Neutrophil (primary cell): ENCODE measurements at regions not wholly inside any gene's neighbourhood (a gene's known extent, or its start where the extent isn't known, plus 50 kb on each side); places are given as distances from the start of the nearest gene placed in this dataset.
"Not testable (repeated sequence)": the region's sequence is repeated elsewhere in the genome, so short reads cannot be mapped to it uniquely, and the experiment has no call there.

ENCODE experiments used
- H3K27ac ChIP-seq: fragments of 200-600 bp; sonication (generic); 2 replicates; pipeline ENCODE4 v1.5.1; 2016; ENCODE audit warnings: mild to moderate bottlenecking, moderate library complexity
- H3K27me3 ChIP-seq: fragments of 200-600 bp; sonication (generic); 2 replicates; pipeline ENCODE4 v1.6.0; 2016; ENCODE audit warnings: mild to moderate bottlenecking
- H3K36me3 ChIP-seq: fragments of 200-600 bp; sonication (generic); 2 replicates; pipeline ENCODE4 v1.5.1; 2017
- H3K4me1 ChIP-seq, 2 experiments: fragments of 200-600 bp in 1 of 2; sonication (generic) in 1 of 2; 1 replicate in 1 of 2; 2 replicates in 1 of 2; pipeline versions ENCODE4 v1.5.1 to v1.6.1; 2013 to 2016; ENCODE audit warnings: low read depth in 1 of 2, low read length in 1 of 2, mild to moderate bottlenecking in 1 of 2, moderate library complexity in 1 of 2; ENCODE audit not compliant: control insufficient read depth in 1 of 2, insufficient read depth in 1 of 2
- H3K4me3 ChIP-seq, 2 experiments: fragments of 200-600 bp in 1 of 2; sonication (generic) in 1 of 2; 1 replicate in 1 of 2; 2 replicates in 1 of 2; pipeline ENCODE4 v1.5.1; 2013 to 2016; ENCODE audit warnings: low read depth in 1 of 2, low read length in 1 of 2, mild to moderate bottlenecking in 1 of 2, moderate library complexity in 1 of 2
- H3K9me3 ChIP-seq: fragments of 200-600 bp; sonication (generic); 2 replicates; pipeline ENCODE4 v1.5.1; 2016
- CTCF ChIP-seq: fragments of 200-600 bp; sonication (generic); IDR thresholded peaks from 2 replicates; pipeline ENCODE4 v1.5.1; 2016; ENCODE audit warnings: antibody characterized with exemption

DNA sequence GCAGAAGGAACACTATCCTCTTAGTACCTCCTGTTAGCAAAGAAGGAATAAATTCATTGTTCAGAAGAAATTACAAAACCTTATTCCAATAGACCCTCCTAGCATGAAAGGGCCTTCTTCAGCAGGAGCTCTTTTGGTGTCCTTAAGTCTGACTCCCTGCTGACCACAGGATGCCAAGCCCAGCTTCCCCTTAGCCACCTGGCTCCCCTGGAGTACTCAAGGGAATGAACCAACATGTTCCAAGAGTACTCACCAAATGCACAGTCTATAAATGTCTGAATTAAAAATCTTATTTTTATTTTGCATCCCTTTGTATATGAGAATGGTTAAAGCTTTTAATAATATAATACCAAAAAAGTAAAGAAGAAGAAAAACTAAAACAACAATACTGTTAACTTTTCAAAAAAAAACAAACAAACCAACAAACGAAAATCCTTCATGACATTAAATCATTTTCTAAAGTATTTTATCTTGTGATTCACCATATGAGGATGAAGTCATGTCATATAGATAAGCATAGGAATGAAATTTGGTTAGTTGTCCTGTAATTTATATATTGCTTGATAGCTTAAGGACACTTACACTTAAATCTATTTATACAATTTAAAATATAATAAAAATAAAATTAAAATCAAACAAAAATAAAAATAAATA lies 1355.1 kb downstream of the HACE1 start:
- Histone ChIP-seq H3K4me3 (no peak overlapping the region), H3K9me3 (peaks cover 3% of the 10 kb centered on the region), H3K27me3 (no peaks in the 10 kb centered on the region), H3K27ac (no peak overlapping the region), H3K36me3 (no peaks in the 10 kb centered on the region), H3K4me1 (no peaks in the 10 kb centered on the region)
- no peak for TF ChIP-seq CTCF

GRCh38 chr6:103496588-103496987 lies 1363.1 kb downstream of the HACE1 start:
- H3K36me3 ChIP-seq, H3K27me3 ChIP-seq, H3K27ac ChIP-seq, H3K9me3 ChIP-seq, H3K4me1 ChIP-seq, H3K4me3 ChIP-seq: not testable (repeated sequence)

GRCh38 chr6:103456652-103457051 lies 1403.1 kb downstream of the HACE1 start:
- Histone ChIP-seq H3K4me3 (no peak overlapping the region), H3K36me3 (no peaks in the 10 kb centered on the region), H3K4me1 (no peaks in the 10 kb centered on the region), H3K9me3 (no peaks in the 10 kb centered on the region), H3K27me3 (no peaks in the 10 kb centered on the region), H3K27ac (no peak overlapping the region)
- TF ChIP-seq CTCF: no peak

GRCh38 chr6:103455275-103455674 lies 1404.4 kb downstream of the HACE1 start:
- H3K4me3 ChIP-seq: no peak overlapping the region
- H3K4me1 ChIP-seq: no peaks in the 10 kb centered on the region
- no peaks in the 10 kb centered on the region for H3K36me3 ChIP-seq
- TF ChIP-seq CTCF: no peak
- H3K27me3 ChIP-seq: no peaks in the 10 kb centered on the region
- no peak overlapping the region for H3K27ac ChIP-seq
- H3K9me3 ChIP-seq: no peaks in the 10 kb centered on the region

GRCh38 chr6:103409475-103409874 lies 1450.2 kb downstream of the HACE1 start:
- no peak for TF ChIP-seq CTCF
- no peaks in the 10 kb centered on the region for H3K36me3 ChIP-seq
- no peak overlapping the region for H3K4me3 ChIP-seq
- H3K27me3 ChIP-seq: no peaks in the 10 kb centered on the region
- no peaks in the 10 kb centered on the region for H3K9me3 ChIP-seq
- no peak overlapping the region for H3K27ac ChIP-seq
- H3K4me1 ChIP-seq: no peaks in the 10 kb centered on the region

DNA sequence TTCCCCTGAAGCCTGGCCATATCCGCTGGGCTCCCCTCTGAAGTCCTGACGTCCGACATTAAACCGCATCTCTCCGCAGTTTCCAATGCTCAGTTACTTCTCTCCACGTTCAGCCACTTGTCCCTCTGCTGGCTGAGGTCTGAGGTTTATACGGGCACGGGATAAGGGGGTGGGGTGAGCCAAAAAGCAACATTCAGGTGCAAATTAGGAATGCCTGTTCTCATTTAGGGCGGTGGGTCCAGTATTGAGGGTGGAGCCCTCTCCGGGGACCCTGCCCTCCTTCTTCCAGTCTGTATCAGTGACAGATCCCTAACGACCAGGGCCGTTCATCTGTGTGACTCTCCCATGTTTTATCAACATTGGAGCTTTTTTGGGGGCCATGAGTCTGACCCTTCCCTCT lies 1454.4 kb downstream of the HACE1 start:
- H3K27me3 ChIP-seq: no peaks in the 10 kb centered on the region
- H3K4me1 ChIP-seq: no peaks in the 10 kb centered on the region
- no peak for TF ChIP-seq CTCF
- H3K27ac ChIP-seq: no peak overlapping the region
- no peaks in the 10 kb centered on the region for H3K9me3 ChIP-seq
- H3K36me3 ChIP-seq: no peaks in the 10 kb centered on the region
- H3K4me3 ChIP-seq: no peak overlapping the region
